ENCODE measurements at regions not wholly inside any gene's neighbourhood (a gene's known extent, or its start where the extent isn't known, plus 50 kb on each side); places are given as distances from the start of the nearest gene placed in this dataset.
"Not testable (repeated sequence)": the region's sequence is repeated elsewhere in the genome, so short reads cannot be mapped to it uniquely, and the experiment has no call there.

GRCh38 chr21:5975719-5976118, 4545.7 kb upstream of the TPTE start:
- DNase-seq: not testable (repeated sequence)

- DNase-seq: not testable (repeated sequence)
Observed at GRCh38 chr21:5997586-5997985, 4523.8 kb upstream of the TPTE start.

GRCh38 chr21:6015422-6016057, 4505.8 kb upstream of the TPTE start:
- not testable (repeated sequence) for DNase-seq

GRCh38 chr21:6020460-6020859, 4500.9 kb upstream of the TPTE start:
- DNase-seq: not testable (repeated sequence)

- DNase-seq: not testable (repeated sequence)
Observed at GRCh38 chr21:6020953-6021716, 4500.2 kb upstream of the TPTE start.

GRCh38 chr21:6021717-6022270, 4499.6 kb upstream of the TPTE start:
- DNase-seq: not testable (repeated sequence)

GRCh38 chr21:6023331-6023730, 4498.1 kb upstream of the TPTE start:
- not testable (repeated sequence) for DNase-seq

- DNase-seq: not testable (repeated sequence)
Observed at GRCh38 chr21:6025139-6025538, 4496.2 kb upstream of the TPTE start.

GRCh38 chr21:6027497-6027896, 4493.9 kb upstream of the TPTE start:
- not testable (repeated sequence) for DNase-seq

GRCh38 chr21:6034124-6034678, 4487.2 kb upstream of the TPTE start:
- not testable (repeated sequence) for DNase-seq

- not testable (repeated sequence) for DNase-seq
Observed at GRCh38 chr21:6034820-6035473, 4486.4 kb upstream of the TPTE start.

- not testable (repeated sequence) for DNase-seq
Observed at GRCh38 chr21:6035474-6036155, 4485.8 kb upstream of the TPTE start.

GRCh38 chr21:6039224-6039623, 4482.2 kb upstream of the TPTE start:
- DNase-seq: not testable (repeated sequence)

- DNase-seq: not testable (repeated sequence)
Observed at GRCh38 chr21:6040095-6040494, 4481.3 kb upstream of the TPTE start.

GRCh38 chr21:6043430-6044275, 4477.7 kb upstream of the TPTE start:
- not testable (repeated sequence) for DNase-seq

GRCh38 chr21:6044695-6045094, 4476.7 kb upstream of the TPTE start:
- DNase-seq: not testable (repeated sequence)

GRCh38 chr21:6049930-6050329, 4471.5 kb upstream of the TPTE start:
- not testable (repeated sequence) for DNase-seq

GRCh38 chr21:6052109-6052508, 4469.3 kb upstream of the TPTE start:
- not testable (repeated sequence) for DNase-seq

GRCh38 chr21:6053145-6053544, 4468.2 kb upstream of the TPTE start:
- not testable (repeated sequence) for DNase-seq

- DNase-seq: not testable (repeated sequence)
Observed at GRCh38 chr21:6058997-6059396, 4462.4 kb upstream of the TPTE start.

GRCh38 chr21:6060054-6060681, 4461.2 kb upstream of the TPTE start:
- not testable (repeated sequence) for DNase-seq
